ENCODE measurements at regions not wholly inside any gene's neighbourhood (a gene's known extent, or its start where the extent isn't known, plus 50 kb on each side); places are given as distances from the start of the nearest gene placed in this dataset.

DNA sequence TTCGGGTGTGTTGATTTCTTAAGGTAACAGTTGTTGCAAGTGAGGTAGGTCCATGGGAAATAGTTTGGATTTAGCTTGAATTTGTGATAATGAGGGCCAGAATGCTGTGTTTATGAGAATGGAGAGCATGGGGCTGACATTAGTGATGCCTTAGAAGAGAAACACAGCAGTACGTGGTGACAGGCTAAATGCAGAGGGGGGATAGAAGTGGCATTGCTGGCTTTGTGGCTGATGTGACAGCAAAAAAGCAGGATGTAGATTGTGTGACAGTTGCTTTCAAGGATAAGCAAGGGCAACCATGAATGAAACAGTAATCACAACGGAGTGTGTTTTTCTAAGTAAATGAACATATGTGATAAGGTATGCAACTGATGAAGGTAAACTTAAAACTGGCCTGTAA, 103.4 kb upstream of the SGCD start:
- TF ChIP-seq POLR2AphosphoS5 (IDR thresholded peaks at IDR 0.05; ENCODE audit: low read depth, low read length): no peak
- TF ChIP-seq, protein P1, sequence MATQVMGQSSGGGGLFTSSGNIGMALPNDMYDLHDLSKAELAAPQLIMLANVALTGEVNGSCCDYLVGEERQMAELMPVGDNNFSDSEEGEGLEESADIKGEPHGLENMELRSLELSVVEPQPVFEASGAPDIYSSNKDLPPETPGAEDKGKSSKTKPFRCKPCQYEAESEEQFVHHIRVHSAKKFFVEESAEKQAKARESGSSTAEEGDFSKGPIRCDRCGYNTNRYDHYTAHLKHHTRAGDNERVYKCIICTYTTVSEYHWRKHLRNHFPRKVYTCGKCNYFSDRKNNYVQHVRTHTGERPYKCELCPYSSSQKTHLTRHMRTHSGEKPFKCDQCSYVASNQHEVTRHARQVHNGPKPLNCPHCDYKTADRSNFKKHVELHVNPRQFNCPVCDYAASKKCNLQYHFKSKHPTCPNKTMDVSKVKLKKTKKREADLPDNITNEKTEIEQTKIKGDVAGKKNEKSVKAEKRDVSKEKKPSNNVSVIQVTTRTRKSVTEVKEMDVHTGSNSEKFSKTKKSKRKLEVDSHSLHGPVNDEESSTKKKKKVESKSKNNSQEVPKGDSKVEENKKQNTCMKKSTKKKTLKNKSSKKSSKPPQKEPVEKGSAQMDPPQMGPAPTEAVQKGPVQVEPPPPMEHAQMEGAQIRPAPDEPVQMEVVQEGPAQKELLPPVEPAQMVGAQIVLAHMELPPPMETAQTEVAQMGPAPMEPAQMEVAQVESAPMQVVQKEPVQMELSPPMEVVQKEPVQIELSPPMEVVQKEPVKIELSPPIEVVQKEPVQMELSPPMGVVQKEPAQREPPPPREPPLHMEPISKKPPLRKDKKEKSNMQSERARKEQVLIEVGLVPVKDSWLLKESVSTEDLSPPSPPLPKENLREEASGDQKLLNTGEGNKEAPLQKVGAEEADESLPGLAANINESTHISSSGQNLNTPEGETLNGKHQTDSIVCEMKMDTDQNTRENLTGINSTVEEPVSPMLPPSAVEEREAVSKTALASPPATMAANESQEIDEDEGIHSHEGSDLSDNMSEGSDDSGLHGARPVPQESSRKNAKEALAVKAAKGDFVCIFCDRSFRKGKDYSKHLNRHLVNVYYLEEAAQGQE (IDR thresholded peaks at IDR 0.05; ENCODE audit: insufficient read depth in 1 of 2, low read depth in 2 of 2, low read length in 2 of 2): no peak
- TF ChIP-seq TAF1 (IDR thresholded peaks at IDR 0.05; ENCODE audit: borderline replicate concordance, insufficient read depth, low read length): no peak
